B cell (primary cell): ENCODE measurements at regions not wholly inside any gene's neighbourhood (a gene's known extent, or its start where the extent isn't known, plus 50 kb on each side); places are given as distances from the start of the nearest gene placed in this dataset.

Experiments
- ATAC-seq: fragments of 200-7000 bp; cut with Tn5 transposase; one replicate; pipeline ENCODE4 v1.10.0; 2021; ENCODE audit warnings: low read depth, mild to moderate bottlenecking, moderate number of reproducible peaks, moderate library complexity
- CTCF ChIA-PET: fragments of 350-600 bp; sonication (Branson Sonifier 250); formaldehyde crosslinking; loops from one replicate; lab custom pipeline; 2021; ENCODE audit warnings: antibody characterized with exemption, inconsistent platforms; lab: Charles Lee
- POLR2A ChIA-PET: fragments of 350-600 bp; sonication (Branson Sonifier 250); formaldehyde crosslinking; loops from one replicate; lab custom pipeline; 2021; ENCODE audit warnings: antibody characterized with exemption; lab: Charles Lee
- DNase-seq: peaks from one replicate; pipeline ENCODE4 v3.0.0; 2013
- H2AFZ ChIP-seq: 2 replicates; pipeline ENCODE4 v1.6.1; 2012; ENCODE audit warnings: mild to moderate bottlenecking, low read depth, low read length; ENCODE audit not compliant: insufficient read depth, poor library complexity, severe bottlenecking
- H3K27ac ChIP-seq, 2 donors: 1 replicate in 1 of 2; 2 replicates in 1 of 2; pipeline ENCODE4 v1.5.1; 2012 to 2013; ENCODE audit warnings: low read length in 2 of 2, mild to moderate bottlenecking in 2 of 2, moderate library complexity in 1 of 2
- H3K27me3 ChIP-seq, 4 experiments: fragments of 200-600 bp in 1 of 4; sonication (generic) in 1 of 4; replicated peaks in 1 of 4; 1 replicate in 2 of 4; 2 replicates in 2 of 4; pipeline versions ENCODE4 v1.6.1 to v1.7.0; 2013 to 2016; ENCODE audit warnings: low read length in 3 of 4, mild to moderate bottlenecking in 2 of 4, mixed read lengths in 1 of 4, moderate library complexity in 1 of 4; ENCODE audit not compliant: insufficient read depth in 4 of 4, control insufficient read depth in 3 of 4; ENCODE audit errors: control extremely low read depth in 1 of 4
- H3K36me3 ChIP-seq, 2 experiments: replicated peaks in 1 of 2; 1 replicate in 1 of 2; 2 replicates in 1 of 2; pipeline versions ENCODE4 v1.6.1 to v1.7.1; 2013; ENCODE audit warnings: low read length in 1 of 2; ENCODE audit not compliant: insufficient read depth in 2 of 2, control insufficient read depth in 1 of 2; ENCODE audit errors: control extremely low read depth in 1 of 2, extremely low read depth in 1 of 2
- H3K4me1 ChIP-seq, 2 donors: fragments of 200-600 bp in 1 of 2; sonication (generic) in 1 of 2; 1 replicate in 1 of 2; 2 replicates in 1 of 2; pipeline versions ENCODE4 v1.5.1 to v1.6.1; 2013 to 2017; ENCODE audit warnings: low read length in 2 of 2; ENCODE audit not compliant: control insufficient read depth in 2 of 2, insufficient read depth in 2 of 2
- H3K4me2 ChIP-seq: replicated peaks from 2 replicates; pipeline ENCODE3; 2012; ENCODE audit warnings: mild to moderate bottlenecking, low read depth, low read length; ENCODE audit not compliant: poor library complexity, severe bottlenecking
- H3K4me3 ChIP-seq, 5 experiments: fragments of 200-600 bp in 1 of 5; sonication (generic) in 1 of 5; 1 replicate in 3 of 5; 2 replicates in 2 of 5; pipeline versions ENCODE4 v1.5.1 to v1.7.0; 2011 to 2016; ENCODE audit warnings: low read length in 4 of 5, mild to moderate bottlenecking in 4 of 5, low read depth in 2 of 5, control low read depth in 1 of 5, moderate library complexity in 1 of 5; ENCODE audit not compliant: insufficient read depth in 1 of 5; ENCODE audit errors: control extremely low read depth in 1 of 5, extremely low read depth in 1 of 5
- H3K79me2 ChIP-seq: fragments of 200-600 bp; sonication (generic); one replicate; pipeline ENCODE4 v1.6.0; 2016; ENCODE audit warnings: low read length; ENCODE audit not compliant: control insufficient read depth, insufficient read depth
- H3K9ac ChIP-seq: fragments of 200-600 bp; sonication (generic); 2 replicates; pipeline ENCODE4 v1.6.1; 2017; ENCODE audit warnings: mild to moderate bottlenecking, low read length, moderate library complexity
- H3K9me3 ChIP-seq, 3 donors: one replicate each; pipeline versions ENCODE4 v1.6.1 to v1.7.1; 2013; ENCODE audit warnings: low read length in 2 of 3; ENCODE audit not compliant: control insufficient read depth in 2 of 3, insufficient read depth in 1 of 3; ENCODE audit errors: control extremely low read depth in 1 of 3
- H4K20me1 ChIP-seq: 2 replicates; pipeline ENCODE4 v1.6.0; 2012; ENCODE audit warnings: mild to moderate bottlenecking, low read length; ENCODE audit not compliant: insufficient read depth, control insufficient read depth, poor library complexity, severe bottlenecking
- H3K27ac Mint-ChIP-seq: one replicate; pipeline ENCODE4 v1.8.0; 2021; ENCODE audit warnings: mixed read lengths
- H3K27me3 Mint-ChIP-seq: one replicate; pipeline ENCODE4 v1.8.0; 2021; ENCODE audit warnings: mixed read lengths
- H3K4me1 Mint-ChIP-seq: one replicate; pipeline ENCODE4 v1.8.0; 2021; ENCODE audit warnings: mixed read lengths
- H3K4me3 Mint-ChIP-seq: one replicate; pipeline ENCODE4 v1.8.0; 2021; ENCODE audit warnings: mixed read lengths
- H3K9me3 Mint-ChIP-seq: one replicate; pipeline ENCODE4 v1.8.0; 2022; ENCODE audit warnings: mixed read lengths; ENCODE audit not compliant: insufficient read depth
- CTCF ChIP-seq: fragments of 200-600 bp; IDR thresholded peaks from one replicate; pipeline ENCODE4 v1.8.0; 2022; ENCODE audit warnings: antibody characterized with exemption, mild to moderate bottlenecking
- EZH2 ChIP-seq: IDR thresholded peaks from 2 replicates; pipeline ENCODE4 v1.6.1; 2012; ENCODE audit warnings: borderline replicate concordance, low read depth, mild to moderate bottlenecking, moderate library complexity, low read length; ENCODE audit not compliant: insufficient read depth, poor library complexity, severe bottlenecking
- WGBS: methylation state at CpG from one replicate; pipeline ENCODE4 v1.1.5; 2013; ENCODE audit warnings: missing lambda C conversion rate; ENCODE audit not compliant: insufficient coverage; 5-methylcytosine and 5-hydroxymethylcytosine counted together
- intact Hi-C: fragments of 100-400 bp; cut with micrococcal nuclease; formaldehyde crosslinking; loops from one replicate; pipeline ENCODE4 v1.10.0; 2022

DNA sequence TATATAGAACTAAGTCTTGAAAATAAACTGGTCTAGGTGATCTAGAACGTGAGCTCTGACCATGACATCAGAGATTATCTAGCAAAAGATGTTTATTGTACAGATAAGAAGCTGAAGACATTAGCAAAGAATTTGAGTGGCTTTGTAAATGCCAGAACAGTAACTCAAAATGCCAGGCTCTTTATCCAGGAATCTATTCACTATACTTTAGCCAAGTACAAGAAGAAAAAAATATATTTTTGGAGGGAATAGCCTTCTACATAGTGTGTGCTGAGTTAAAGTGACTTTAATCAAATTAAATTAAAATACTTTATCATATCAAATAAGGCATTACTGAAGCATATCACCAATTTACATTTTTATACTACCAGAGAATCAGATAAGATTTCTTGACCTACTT is 132.6 kb upstream of the ITGA1 start:
- H3K4me3 Mint-ChIP-seq, result no peak overlapping the region
- Histone ChIP-seq H3K36me3 (no peaks in the 10 kb centered on the region), H3K4me1 (no peaks in the 10 kb centered on the region), H3K27me3 (peaks cover 0 to 2% (median 0%) of the 10 kb centered on the region in 4 experiments), H3K4me3 (no peak overlapping the region), H2AFZ (no peak overlapping the region), H3K9ac (no peak overlapping the region), H3K27ac (no peak overlapping the region), H3K79me2 (no peaks in the 10 kb centered on the region), H4K20me1 (no peaks in the 10 kb centered on the region), H3K9me3 (no peaks in the 10 kb centered on the region), H3K4me2 (no peak overlapping the region)
- no CpG with 5 or more reads among the region's 1 CpG for WGBS
- no peak for ATAC-seq
- ChIA-PET CTCF (interaction anchor here (0.8 to 2.5 kb wide), 4 partner anchors 10 to 1697 kb away, joined by 3 to 8 read pairs (median 4); no protein-coding TSS in a partner anchor), POLR2A (no interaction called here)
- no peak for TF ChIP-seq EZH2
- no peak for TF ChIP-seq CTCF
- H3K4me1 Mint-ChIP-seq, result no peaks in the 10 kb centered on the region
- intact Hi-C loops, result no loop called here
- H3K9me3 Mint-ChIP-seq, result no peaks in the 10 kb centered on the region
- DNase-seq, result no peak
- no peak overlapping the region for H3K27ac Mint-ChIP-seq
- H3K27me3 Mint-ChIP-seq, result peaks cover 12% of the 10 kb centered on the region

DNA sequence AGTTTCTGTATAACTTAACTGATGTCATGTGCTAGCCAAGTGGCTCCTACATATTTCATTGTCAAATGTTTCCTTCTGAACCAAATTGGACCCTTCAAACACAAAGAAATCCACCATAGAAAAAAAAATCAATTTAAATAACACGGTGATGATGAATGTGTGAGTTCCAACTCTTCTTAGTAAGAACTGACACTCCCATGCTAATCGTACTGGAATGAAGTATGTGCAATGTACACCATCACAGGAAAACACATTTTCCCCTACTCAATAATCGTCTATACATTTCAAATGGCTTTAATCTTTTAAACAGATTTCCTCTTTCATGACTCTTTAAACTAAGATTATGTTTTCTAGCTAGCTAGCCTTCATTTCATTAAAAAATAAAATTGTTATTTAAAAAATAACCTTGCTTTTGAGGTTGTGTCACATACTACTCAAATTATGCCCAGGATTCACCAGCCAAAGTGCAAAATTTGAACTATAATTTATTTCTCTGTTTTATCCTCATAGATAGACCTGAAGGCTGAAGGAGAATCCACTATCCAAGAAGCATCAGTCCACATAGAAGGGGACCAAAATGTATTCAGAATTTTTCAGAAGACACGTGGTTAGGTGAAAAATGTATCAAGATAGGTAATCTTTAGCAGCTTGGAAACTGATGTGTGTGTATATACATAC is 131.0 kb upstream of the ITGA1 start:
- Mint-ChIP-seq H3K4me1 (no peaks in the 10 kb centered on the region), H3K9me3 (no peaks in the 10 kb centered on the region), H3K27ac (no peak overlapping the region), H3K4me3 (no peak overlapping the region), H3K27me3 (peaks cover 12% of the 10 kb centered on the region)
- Histone ChIP-seq H3K9ac (no peak overlapping the region), H2AFZ (no peak overlapping the region), H3K4me1 (no peaks in the 10 kb centered on the region), H3K9me3 (no peaks in the 10 kb centered on the region), H4K20me1 (no peaks in the 10 kb centered on the region), H3K27me3 (peaks cover 0 to 2% (median 0%) of the 10 kb centered on the region in 4 experiments), H3K79me2 (no peaks in the 10 kb centered on the region), H3K36me3 (no peaks in the 10 kb centered on the region), H3K4me2 (no peak overlapping the region), H3K27ac (no peak overlapping the region), H3K4me3 (no peak overlapping the region)
- ATAC-seq (no peak), DNase-seq (no peak)
- no CpG with 5 or more reads among the region's 4 CpGs for WGBS
- no peak for TF ChIP-seq CTCF
- no peak for TF ChIP-seq EZH2
- ChIA-PET POLR2A (no interaction called here), CTCF (interaction anchor here (1.4 to 2.5 kb wide), 3 partner anchors 12 to 1698 kb away, joined by 3 to 11 read pairs (median 8); no protein-coding TSS in a partner anchor)
- intact Hi-C loops, result loop anchor here (1.0 kb wide), 1 partner anchor 1697 kb away; no protein-coding TSS in a partner anchor
